ENCODE measurements at regions not wholly inside any gene's neighbourhood (a gene's known extent, or its start where the extent isn't known, plus 50 kb on each side); places are given as distances from the start of the nearest gene placed in this dataset.

DNA sequence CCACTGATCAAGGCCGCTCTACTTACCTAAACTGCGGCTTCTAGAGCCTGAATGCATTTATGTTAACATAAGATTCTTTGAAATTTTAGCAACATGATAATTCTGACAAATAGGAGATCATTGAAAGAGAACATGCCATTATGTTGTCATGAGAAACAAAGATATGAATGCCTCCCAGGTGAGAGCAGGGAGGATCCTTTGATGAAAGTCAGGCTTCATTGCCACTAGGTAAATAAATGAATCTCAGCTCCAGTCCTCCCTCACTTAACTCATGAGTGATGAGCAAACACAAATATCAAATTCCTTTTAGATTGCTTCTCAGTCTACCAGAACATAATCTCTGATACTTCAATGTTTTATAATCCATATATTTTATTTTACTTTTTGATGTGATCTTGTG lies 463.2 kb upstream of the CDH7 start:
- DNase-seq (ENCODE audit: low read depth) (no peak), FAIRE-seq (no peak)
- H3K4me3 ChIP-seq (ENCODE audit: low read depth, low read length) = no peak overlapping the region
- H3K36me3 ChIP-seq (ENCODE audit: control insufficient read depth, insufficient read depth, low read length) = no peaks in the 10 kb centered on the region
- TF ChIP-seq, protein P1, sequence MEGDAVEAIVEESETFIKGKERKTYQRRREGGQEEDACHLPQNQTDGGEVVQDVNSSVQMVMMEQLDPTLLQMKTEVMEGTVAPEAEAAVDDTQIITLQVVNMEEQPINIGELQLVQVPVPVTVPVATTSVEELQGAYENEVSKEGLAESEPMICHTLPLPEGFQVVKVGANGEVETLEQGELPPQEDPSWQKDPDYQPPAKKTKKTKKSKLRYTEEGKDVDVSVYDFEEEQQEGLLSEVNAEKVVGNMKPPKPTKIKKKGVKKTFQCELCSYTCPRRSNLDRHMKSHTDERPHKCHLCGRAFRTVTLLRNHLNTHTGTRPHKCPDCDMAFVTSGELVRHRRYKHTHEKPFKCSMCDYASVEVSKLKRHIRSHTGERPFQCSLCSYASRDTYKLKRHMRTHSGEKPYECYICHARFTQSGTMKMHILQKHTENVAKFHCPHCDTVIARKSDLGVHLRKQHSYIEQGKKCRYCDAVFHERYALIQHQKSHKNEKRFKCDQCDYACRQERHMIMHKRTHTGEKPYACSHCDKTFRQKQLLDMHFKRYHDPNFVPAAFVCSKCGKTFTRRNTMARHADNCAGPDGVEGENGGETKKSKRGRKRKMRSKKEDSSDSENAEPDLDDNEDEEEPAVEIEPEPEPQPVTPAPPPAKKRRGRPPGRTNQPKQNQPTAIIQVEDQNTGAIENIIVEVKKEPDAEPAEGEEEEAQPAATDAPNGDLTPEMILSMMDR (IDR thresholded peaks at IDR 0.05; ENCODE audit: insufficient read depth, low read length, severe bottlenecking) = no peak
- H3K27me3 ChIP-seq (ENCODE audit: control insufficient read depth, insufficient read depth, low read length) = no peaks in the 10 kb centered on the region

DNA sequence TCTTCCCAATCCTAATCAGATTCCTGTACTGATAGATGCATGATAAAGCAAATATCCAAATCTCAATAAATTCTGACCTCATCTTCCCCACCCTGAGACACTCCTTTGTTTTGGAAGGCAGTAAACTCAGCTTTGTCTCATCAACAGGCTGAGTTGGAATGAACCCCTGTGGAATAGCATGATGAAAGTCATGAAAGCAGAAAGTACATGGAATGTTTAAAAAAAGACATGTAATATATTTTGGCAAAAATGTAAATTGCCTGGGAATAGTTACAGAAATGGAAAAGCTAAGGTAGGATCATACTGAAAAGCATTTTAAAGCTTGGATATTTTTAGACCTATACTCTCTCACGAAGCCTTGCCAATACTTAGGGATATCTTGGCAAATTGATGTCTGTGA lies 468.7 kb upstream of the CDH7 start:
- TF ChIP-seq, protein P1 (IDR thresholded peaks at IDR 0.05; ENCODE audit: insufficient read depth, low read length, severe bottlenecking) = no peak
- FAIRE-seq (no peak), DNase-seq (ENCODE audit: low read depth) (no peak)
- Histone ChIP-seq H3K27me3 (ENCODE audit: control insufficient read depth, insufficient read depth, low read length) (no peaks in the 10 kb centered on the region), H3K36me3 (ENCODE audit: control insufficient read depth, insufficient read depth, low read length) (no peaks in the 10 kb centered on the region), H3K4me3 (ENCODE audit: low read depth, low read length) (no peak overlapping the region)

DNA sequence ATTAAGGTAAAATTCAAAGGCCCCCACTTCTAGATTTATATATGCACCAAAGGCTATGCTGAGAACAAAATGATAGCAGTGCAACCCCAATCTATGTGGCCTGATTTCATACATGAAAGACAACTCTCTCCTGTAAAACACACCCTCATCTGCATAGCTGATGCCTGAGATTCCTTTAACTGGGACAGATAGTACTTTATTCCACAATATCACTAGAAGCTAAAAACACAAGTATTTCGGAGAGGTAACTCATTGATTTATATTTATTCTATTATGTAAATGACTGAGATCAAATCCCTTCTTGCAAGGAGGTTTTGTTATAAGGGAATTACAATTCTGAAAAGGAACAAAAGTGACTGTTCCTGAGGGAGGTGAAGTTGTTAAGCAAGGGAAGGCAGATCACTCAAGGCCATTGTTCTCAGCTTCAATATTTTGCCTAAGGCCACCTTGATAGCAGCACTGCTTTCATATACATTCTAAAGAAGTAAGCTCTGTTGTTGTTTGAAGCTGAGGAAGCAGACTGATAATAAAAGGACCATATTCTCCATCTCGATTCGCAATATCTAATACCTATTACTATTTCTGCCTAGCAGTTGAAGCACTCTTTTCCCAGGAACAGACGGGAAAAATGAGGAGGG lies 471.0 kb upstream of the CDH7 start:
- no peak overlapping the region for H3K4me3 ChIP-seq (ENCODE audit: low read depth, low read length)
- DNase-seq (ENCODE audit: low read depth) (no peak), FAIRE-seq (no peak)
- no peaks in the 10 kb centered on the region for H3K36me3 ChIP-seq (ENCODE audit: control insufficient read depth, insufficient read depth, low read length)
- TF ChIP-seq, protein P1 (IDR thresholded peaks at IDR 0.05; ENCODE audit: insufficient read depth, low read length, severe bottlenecking) = no peak
- no peaks in the 10 kb centered on the region for H3K27me3 ChIP-seq (ENCODE audit: control insufficient read depth, insufficient read depth, low read length)

DNA sequence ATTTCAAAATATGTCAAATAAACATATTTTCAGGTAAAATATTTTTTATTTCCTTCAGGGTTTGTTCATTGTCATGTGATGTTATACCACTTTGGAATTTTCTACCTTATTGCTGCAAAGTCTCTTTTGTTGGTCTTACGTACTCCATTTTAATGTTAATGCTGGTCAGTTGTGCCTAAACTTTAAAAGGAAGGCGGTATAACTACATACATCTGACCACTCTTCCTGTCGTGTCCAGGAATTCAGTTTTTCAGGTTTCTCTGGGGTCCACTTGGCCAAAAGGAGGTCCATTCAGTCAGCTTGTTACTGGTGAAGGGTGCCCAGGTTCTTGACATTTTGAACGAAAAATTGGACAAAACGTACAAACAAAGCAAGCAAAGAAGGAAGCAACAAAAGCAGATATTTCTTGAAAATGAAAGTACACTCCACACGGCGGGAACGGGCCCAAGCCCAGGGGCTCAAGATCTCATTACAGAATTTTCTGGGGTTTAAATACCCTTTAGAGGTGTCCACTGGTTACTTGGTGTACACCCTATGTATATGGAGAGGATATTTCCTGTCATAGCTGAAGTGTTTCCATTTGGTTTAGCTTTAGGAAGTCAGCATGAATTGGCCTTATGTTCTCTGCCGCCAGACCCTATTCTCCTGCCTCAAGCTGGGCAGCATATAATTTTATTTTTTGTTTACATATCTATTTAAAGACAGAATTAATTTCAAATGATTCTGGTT lies 471.7 kb upstream of the CDH7 start:
- TF ChIP-seq, protein P1 (IDR thresholded peaks at IDR 0.05; ENCODE audit: insufficient read depth, low read length, severe bottlenecking) = no peak
- FAIRE-seq = no peak
- no peak overlapping the region for H3K4me3 ChIP-seq (ENCODE audit: low read depth, low read length)
- no peaks in the 10 kb centered on the region for H3K27me3 ChIP-seq (ENCODE audit: control insufficient read depth, insufficient read depth, low read length)
- no peaks in the 10 kb centered on the region for H3K36me3 ChIP-seq (ENCODE audit: control insufficient read depth, insufficient read depth, low read length)
- DNase-seq (ENCODE audit: low read depth) = no peak

DNA sequence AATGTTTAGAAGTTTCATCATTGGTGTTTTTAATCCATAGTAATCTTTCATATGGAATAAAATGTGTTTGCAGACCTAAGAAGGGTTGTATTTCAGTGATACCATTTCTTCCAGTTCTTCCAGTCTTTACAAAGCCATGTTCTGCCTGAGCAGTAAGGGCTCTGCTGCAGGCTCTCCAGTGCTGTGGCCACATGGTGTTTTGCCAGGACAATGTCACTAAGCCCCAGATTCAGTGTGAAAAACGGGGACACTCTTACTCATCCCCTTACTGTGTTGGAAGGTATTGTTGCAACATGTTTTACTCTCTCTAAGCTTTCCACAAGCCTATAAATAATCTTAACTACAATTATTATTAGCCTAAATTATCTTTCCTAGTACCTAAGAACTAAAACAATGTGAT lies 481.4 kb upstream of the CDH7 start:
- FAIRE-seq (no peak), DNase-seq (ENCODE audit: low read depth) (no peak)
- no peaks in the 10 kb centered on the region for H3K27me3 ChIP-seq (ENCODE audit: control insufficient read depth, insufficient read depth, low read length)
- H3K36me3 ChIP-seq (ENCODE audit: control insufficient read depth, insufficient read depth, low read length) = no peaks in the 10 kb centered on the region
- no peak overlapping the region for H3K4me3 ChIP-seq (ENCODE audit: low read depth, low read length)
- TF ChIP-seq, protein P1 (IDR thresholded peaks at IDR 0.05; ENCODE audit: insufficient read depth, low read length, severe bottlenecking) = no peak

Data from bronchial epithelial cell (primary cell).